ENCODE measurements at regions not wholly inside any gene's neighbourhood (a gene's known extent, or its start where the extent isn't known, plus 50 kb on each side); places are given as distances from the start of the nearest gene placed in this dataset.

DNA sequence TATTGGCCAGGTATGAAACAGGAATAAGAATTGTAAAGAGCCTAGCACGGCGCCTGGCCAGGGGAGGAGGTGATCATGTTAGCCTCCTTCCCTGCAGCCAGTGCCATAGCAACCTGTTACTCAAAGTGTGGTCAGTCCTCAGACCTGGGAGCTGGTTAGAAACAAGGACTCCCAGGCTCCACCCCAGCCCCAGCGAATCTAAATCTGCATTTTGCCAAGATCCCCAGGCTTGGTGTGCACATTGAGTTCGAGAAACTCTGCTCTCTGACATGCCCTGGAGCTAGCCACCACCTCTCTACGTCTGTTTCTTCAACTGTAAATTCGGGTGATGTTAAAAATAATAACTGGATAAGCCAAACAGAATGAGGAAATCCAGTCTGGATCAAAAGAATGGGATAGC lies 56.1 kb upstream of the ALX4 start:
- Mint-ChIP-seq H3K4me3 (no peak overlapping the region), H3K27me3 (ENCODE audit: low read depth) (no peaks in the 10 kb centered on the region), H3K36me3 (no peaks in the 10 kb centered on the region), H3K9me3 (no peaks in the 10 kb centered on the region), H3K4me1 (peaks cover 24% of the 10 kb centered on the region), H3K27ac (no peak overlapping the region)
- ChIA-PET POLR2A (no interaction called here), CTCF (interaction anchor here (1.4 kb wide), 1 partner anchor 191 kb away, joined by 3 read pairs; no protein-coding TSS in a partner anchor)
- TF ChIP-seq MXD4 (CRISPR knock-in tag; IDR thresholded peaks at IDR 0.05; ENCODE audit: borderline replicate concordance) (no peak), ZNF121 (CRISPR knock-in tag; IDR thresholded peaks at IDR 0.05) (no peak), GABPB1 (CRISPR knock-in tag; IDR thresholded peaks at IDR 0.05) (no peak), IRF2 (CRISPR knock-in tag; IDR thresholded peaks at IDR 0.05; ENCODE audit: borderline replicate concordance, low read depth) (no peak), ZNF423 (CRISPR knock-in tag; IDR thresholded peaks at IDR 0.05) (no peak), KAT7 (CRISPR knock-in tag; IDR thresholded peaks at IDR 0.05; ENCODE audit: borderline replicate concordance) (no peak), ZNF416 (CRISPR knock-in tag; IDR thresholded peaks at IDR 0.05) (no peak), SMAD3 (CRISPR knock-in tag; IDR thresholded peaks at IDR 0.05; ENCODE audit: borderline replicate concordance) (no peak), SMAD4 (CRISPR knock-in tag; IDR thresholded peaks at IDR 0.05) (no peak), SP1 (CRISPR knock-in tag; conservative IDR thresholded peaks at IDR 0.05) (no peak), ESRRA (CRISPR knock-in tag; IDR thresholded peaks at IDR 0.05; ENCODE audit: borderline replicate concordance) (no peak)
- TF ChIP-seq, protein P1, sequence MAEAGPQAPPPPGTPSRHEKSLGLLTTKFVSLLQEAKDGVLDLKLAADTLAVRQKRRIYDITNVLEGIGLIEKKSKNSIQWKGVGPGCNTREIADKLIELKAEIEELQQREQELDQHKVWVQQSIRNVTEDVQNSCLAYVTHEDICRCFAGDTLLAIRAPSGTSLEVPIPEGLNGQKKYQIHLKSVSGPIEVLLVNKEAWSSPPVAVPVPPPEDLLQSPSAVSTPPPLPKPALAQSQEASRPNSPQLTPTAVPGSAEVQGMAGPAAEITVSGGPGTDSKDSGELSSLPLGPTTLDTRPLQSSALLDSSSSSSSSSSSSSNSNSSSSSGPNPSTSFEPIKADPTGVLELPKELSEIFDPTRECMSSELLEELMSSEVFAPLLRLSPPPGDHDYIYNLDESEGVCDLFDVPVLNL (CRISPR knock-in tag; IDR thresholded peaks at IDR 0.05; ENCODE audit: borderline replicate concordance, low read depth), result no peak
- TF ChIP-seq, protein P2, sequence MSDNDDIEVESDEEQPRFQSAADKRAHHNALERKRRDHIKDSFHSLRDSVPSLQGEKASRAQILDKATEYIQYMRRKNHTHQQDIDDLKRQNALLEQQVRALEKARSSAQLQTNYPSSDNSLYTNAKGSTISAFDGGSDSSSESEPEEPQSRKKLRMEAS (CRISPR knock-in tag; IDR thresholded peaks at IDR 0.05), result no peak
- TF ChIP-seq, protein P3, sequence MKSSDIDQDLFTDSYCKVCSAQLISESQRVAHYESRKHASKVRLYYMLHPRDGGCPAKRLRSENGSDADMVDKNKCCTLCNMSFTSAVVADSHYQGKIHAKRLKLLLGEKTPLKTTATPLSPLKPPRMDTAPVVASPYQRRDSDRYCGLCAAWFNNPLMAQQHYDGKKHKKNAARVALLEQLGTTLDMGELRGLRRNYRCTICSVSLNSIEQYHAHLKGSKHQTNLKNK (CRISPR knock-in tag; IDR thresholded peaks at IDR 0.05), result no peak
- TF ChIP-seq, protein P4, sequence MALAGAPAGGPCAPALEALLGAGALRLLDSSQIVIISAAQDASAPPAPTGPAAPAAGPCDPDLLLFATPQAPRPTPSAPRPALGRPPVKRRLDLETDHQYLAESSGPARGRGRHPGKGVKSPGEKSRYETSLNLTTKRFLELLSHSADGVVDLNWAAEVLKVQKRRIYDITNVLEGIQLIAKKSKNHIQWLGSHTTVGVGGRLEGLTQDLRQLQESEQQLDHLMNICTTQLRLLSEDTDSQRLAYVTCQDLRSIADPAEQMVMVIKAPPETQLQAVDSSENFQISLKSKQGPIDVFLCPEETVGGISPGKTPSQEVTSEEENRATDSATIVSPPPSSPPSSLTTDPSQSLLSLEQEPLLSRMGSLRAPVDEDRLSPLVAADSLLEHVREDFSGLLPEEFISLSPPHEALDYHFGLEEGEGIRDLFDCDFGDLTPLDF (CRISPR knock-in tag; IDR thresholded peaks at IDR 0.05), result no peak
- TF ChIP-seq, protein P5, sequence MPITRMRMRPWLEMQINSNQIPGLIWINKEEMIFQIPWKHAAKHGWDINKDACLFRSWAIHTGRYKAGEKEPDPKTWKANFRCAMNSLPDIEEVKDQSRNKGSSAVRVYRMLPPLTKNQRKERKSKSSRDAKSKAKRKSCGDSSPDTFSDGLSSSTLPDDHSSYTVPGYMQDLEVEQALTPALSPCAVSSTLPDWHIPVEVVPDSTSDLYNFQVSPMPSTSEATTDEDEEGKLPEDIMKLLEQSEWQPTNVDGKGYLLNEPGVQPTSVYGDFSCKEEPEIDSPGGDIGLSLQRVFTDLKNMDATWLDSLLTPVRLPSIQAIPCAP (CRISPR knock-in tag; IDR thresholded peaks at IDR 0.05), result no peak
- TF ChIP-seq, protein P6, sequence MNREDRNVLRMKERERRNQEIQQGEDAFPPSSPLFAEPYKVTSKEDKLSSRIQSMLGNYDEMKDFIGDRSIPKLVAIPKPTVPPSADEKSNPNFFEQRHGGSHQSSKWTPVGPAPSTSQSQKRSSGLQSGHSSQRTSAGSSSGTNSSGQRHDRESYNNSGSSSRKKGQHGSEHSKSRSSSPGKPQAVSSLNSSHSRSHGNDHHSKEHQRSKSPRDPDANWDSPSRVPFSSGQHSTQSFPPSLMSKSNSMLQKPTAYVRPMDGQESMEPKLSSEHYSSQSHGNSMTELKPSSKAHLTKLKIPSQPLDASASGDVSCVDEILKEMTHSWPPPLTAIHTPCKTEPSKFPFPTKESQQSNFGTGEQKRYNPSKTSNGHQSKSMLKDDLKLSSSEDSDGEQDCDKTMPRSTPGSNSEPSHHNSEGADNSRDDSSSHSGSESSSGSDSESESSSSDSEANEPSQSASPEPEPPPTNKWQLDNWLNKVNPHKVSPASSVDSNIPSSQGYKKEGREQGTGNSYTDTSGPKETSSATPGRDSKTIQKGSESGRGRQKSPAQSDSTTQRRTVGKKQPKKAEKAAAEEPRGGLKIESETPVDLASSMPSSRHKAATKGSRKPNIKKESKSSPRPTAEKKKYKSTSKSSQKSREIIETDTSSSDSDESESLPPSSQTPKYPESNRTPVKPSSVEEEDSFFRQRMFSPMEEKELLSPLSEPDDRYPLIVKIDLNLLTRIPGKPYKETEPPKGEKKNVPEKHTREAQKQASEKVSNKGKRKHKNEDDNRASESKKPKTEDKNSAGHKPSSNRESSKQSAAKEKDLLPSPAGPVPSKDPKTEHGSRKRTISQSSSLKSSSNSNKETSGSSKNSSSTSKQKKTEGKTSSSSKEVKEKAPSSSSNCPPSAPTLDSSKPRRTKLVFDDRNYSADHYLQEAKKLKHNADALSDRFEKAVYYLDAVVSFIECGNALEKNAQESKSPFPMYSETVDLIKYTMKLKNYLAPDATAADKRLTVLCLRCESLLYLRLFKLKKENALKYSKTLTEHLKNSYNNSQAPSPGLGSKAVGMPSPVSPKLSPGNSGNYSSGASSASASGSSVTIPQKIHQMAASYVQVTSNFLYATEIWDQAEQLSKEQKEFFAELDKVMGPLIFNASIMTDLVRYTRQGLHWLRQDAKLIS (CRISPR knock-in tag; IDR thresholded peaks at IDR 0.05; ENCODE audit: borderline replicate concordance), result no peak
- TF ChIP-seq, protein P7, sequence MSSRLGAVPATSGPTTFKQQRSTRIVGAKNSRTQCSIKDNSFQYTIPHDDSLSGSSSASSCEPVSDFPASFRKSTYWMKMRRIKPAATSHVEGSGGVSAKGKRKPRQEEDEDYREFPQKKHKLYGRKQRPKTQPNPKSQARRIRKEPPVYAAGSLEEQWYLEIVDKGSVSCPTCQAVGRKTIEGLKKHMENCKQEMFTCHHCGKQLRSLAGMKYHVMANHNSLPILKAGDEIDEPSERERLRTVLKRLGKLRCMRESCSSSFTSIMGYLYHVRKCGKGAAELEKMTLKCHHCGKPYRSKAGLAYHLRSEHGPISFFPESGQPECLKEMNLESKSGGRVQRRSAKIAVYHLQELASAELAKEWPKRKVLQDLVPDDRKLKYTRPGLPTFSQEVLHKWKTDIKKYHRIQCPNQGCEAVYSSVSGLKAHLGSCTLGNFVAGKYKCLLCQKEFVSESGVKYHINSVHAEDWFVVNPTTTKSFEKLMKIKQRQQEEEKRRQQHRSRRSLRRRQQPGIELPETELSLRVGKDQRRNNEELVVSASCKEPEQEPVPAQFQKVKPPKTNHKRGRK (CRISPR knock-in tag; IDR thresholded peaks at IDR 0.05; ENCODE audit: borderline replicate concordance), result no peak
- DNase-seq (ENCODE audit: low spot score) (no peak), ATAC-seq (no peak)
